Effector memory CD8-positive, alpha-beta T cell (primary cell): ENCODE measurements at regions not wholly inside any gene's neighbourhood (a gene's known extent, or its start where the extent isn't known, plus 50 kb on each side); places are given as distances from the start of the nearest gene placed in this dataset.
A peak's percentile ranks its signal among the peaks of the same experiment; 100 is the strongest.

Source experiments
- ATAC-seq: fragments of 150-1000 bp; cut with Tn5 transposase; replicated peaks from 2 replicates; pipeline ENCODE4 v1.10.0; 2021; ENCODE audit warnings: mild to moderate bottlenecking, moderate library complexity
- DNase-seq, 3 experiments: peaks; one replicate each; pipeline ENCODE4 v3.0.0; 2021
- H3K27ac Mint-ChIP-seq, 2 donors: one replicate each; pipeline ENCODE4 v1.8.0; 2022; ENCODE audit warnings: mild to moderate bottlenecking in 2 of 2, mixed read lengths in 2 of 2, moderate library complexity in 2 of 2
- H3K27me3 Mint-ChIP-seq, 2 donors: one replicate each; pipeline ENCODE4 v1.8.0; 2022; ENCODE audit warnings: mixed read lengths in 2 of 2
- H3K36me3 Mint-ChIP-seq: one replicate; pipeline ENCODE4 v1.8.0; 2022; ENCODE audit warnings: mild to moderate bottlenecking, moderate library complexity, mixed read lengths; ENCODE audit not compliant: insufficient read depth
- H3K4me1 Mint-ChIP-seq, 2 donors: one replicate each; pipeline ENCODE4 v1.8.0; 2022; ENCODE audit warnings: low read depth in 2 of 2, mixed read lengths in 2 of 2
- H3K4me3 Mint-ChIP-seq, 2 donors: one replicate each; pipeline ENCODE4 v1.8.0; 2022; ENCODE audit warnings: mild to moderate bottlenecking in 2 of 2, mixed read lengths in 2 of 2, moderate library complexity in 2 of 2
- H3K9me3 Mint-ChIP-seq, 2 donors: one replicate each; pipeline ENCODE4 v1.8.0; 2022; ENCODE audit warnings: mixed read lengths in 2 of 2

GRCh38 chr4:17280261-17281018, 231.4 kb downstream of the QDPR start:
- DNase-seq (no peak), ATAC-seq (no peak)
- no peaks in the 10 kb centered on the region for H3K4me1 Mint-ChIP-seq
- no peaks in the 10 kb centered on the region for H3K36me3 Mint-ChIP-seq
- no peak overlapping the region for H3K27ac Mint-ChIP-seq
- H3K27me3 Mint-ChIP-seq: peaks cover 14 to 48% of the 10 kb centered on the region in 2 donors
- no peak overlapping the region for H3K4me3 Mint-ChIP-seq
- H3K9me3 Mint-ChIP-seq: no peaks in the 10 kb centered on the region

DNA sequence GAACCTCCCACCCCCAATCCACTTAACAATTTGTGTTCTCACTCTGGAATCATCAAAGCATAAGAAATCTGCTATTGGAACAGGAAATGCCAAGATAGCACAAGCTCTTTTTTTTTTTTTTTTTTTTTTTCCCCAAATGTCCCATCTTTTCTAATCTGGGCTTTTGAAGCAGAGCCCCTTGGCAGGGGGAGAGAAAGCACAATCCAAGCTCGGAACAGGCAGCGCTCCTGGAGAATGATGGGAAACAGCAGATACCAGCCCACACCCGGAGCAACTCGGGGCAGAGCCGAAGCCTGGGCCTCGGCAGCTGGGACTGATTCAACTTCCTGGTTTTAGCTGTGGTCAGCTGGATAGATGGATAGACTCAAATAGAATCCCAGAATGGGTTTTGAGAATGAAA, 235.1 kb downstream of the QDPR start:
- Mint-ChIP-seq H3K9me3 (no peaks in the 10 kb centered on the region), H3K4me3 (no peak overlapping the region), H3K4me1 (no peaks in the 10 kb centered on the region), H3K27me3 (peaks cover 0 to 21% of the 10 kb centered on the region in 2 donors), H3K27ac (no peak overlapping the region), H3K36me3 (no peaks in the 10 kb centered on the region)
- DNase-seq (no peak), ATAC-seq (no peak)

DNA sequence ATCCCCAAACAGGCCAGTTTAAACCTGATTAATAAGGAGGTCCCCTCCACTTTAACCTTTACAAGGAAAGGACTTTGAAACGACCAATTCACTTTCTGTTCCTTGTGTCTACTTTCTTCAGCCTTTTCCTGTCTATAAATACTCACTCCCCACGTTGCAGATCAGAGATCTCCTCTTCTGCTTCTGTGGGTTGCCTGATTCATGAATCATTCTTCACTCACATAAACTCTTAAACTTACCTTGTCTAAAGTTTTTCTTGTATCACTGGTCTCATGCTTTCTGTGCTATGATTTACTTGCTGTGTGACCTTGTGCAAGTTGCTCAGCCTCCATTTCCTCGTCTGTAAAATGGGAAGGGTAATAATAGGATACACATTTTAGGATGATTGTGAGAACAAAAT, 236.1 kb downstream of the QDPR start:
- H3K4me1 Mint-ChIP-seq: no peaks in the 10 kb centered on the region
- no peak overlapping the region for H3K27ac Mint-ChIP-seq
- ATAC-seq (no peak), DNase-seq (no peak)
- peaks cover 0 to 13% of the 10 kb centered on the region in 2 donors for H3K27me3 Mint-ChIP-seq
- no peak overlapping the region for H3K4me3 Mint-ChIP-seq
- no peaks in the 10 kb centered on the region for H3K36me3 Mint-ChIP-seq
- no peaks in the 10 kb centered on the region for H3K9me3 Mint-ChIP-seq

DNA sequence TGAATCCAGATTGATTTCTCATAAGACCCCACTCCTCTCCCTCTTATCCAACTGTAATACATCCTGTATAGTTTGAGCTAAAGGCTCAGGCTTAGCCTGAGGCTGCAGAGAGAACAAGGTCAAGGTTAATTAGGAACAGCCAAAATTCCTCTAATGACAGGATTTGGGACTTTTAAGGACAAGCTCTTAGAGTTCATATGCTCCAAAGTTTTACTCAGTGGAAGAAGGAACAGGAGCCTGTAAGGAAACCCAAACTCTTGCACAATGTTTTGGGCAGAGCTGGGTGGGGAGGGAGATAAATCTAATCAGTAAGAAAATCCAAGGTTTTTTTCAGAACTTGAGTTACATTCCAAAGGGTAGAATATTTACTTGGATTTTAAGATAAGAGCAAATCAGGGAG, 238.8 kb downstream of the QDPR start:
- ATAC-seq (no peak), DNase-seq (no peak)
- Mint-ChIP-seq H3K4me1 (no peaks in the 10 kb centered on the region), H3K36me3 (no peaks in the 10 kb centered on the region), H3K27me3 (peaks cover 15 to 38% of the 10 kb centered on the region in 2 donors), H3K27ac (no peak overlapping the region), H3K9me3 (no peaks in the 10 kb centered on the region), H3K4me3 (no peak overlapping the region)

DNA sequence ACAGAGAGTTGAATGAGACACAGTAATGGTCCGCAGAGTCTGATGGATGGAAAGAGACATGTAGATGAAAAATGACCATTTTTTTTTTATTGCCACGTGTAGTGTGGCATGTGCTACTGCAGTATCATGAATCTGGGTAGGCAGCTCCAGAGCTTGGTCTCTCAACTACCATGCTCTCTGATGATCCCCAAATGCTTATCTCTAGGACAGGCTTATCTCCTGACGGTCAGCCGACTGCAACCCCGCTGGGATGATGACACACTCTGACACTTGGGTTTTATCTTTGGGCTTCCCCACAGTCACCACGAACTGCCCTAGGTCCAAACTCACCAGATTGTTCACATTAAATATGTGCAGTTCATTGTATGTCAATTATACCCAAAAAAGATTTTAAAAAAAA, 239.7 kb downstream of the QDPR start:
- no peaks in the 10 kb centered on the region for H3K9me3 Mint-ChIP-seq
- H3K27me3 Mint-ChIP-seq: peaks cover 15 to 38% of the 10 kb centered on the region in 2 donors
- no peaks in the 10 kb centered on the region for H3K36me3 Mint-ChIP-seq
- no peak overlapping the region for H3K4me3 Mint-ChIP-seq
- H3K27ac Mint-ChIP-seq: no peak overlapping the region
- ATAC-seq: no peak
- DNase-seq: no peak
- H3K4me1 Mint-ChIP-seq: no peaks in the 10 kb centered on the region

DNA sequence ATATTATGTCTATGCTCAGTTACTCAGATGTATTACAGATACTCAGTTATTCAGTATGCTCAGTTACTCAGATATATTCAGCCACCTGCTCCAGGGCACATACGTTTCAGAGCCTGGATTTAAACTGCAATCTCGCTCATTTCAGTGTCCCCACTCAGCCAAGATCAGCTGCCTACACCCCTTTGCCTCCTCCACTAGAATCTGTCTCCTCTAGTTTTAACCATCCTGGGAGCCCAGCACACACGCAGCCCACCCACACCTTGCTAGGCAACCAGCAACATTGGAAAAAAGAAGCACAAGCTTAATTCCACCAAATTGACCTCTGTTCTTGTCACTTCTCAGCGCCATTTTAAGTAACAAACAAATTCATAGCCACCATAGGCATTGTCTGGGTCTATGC, 246.2 kb downstream of the QDPR start:
- ATAC-seq (no peak), DNase-seq (no peak)
- no peak overlapping the region for H3K27ac Mint-ChIP-seq
- no peaks in the 10 kb centered on the region for H3K4me1 Mint-ChIP-seq
- no peak overlapping the region for H3K4me3 Mint-ChIP-seq
- no peaks in the 10 kb centered on the region for H3K36me3 Mint-ChIP-seq
- no peaks in the 10 kb centered on the region for H3K9me3 Mint-ChIP-seq
- H3K27me3 Mint-ChIP-seq: peaks cover 18 to 39% of the 10 kb centered on the region in 2 donors

DNA sequence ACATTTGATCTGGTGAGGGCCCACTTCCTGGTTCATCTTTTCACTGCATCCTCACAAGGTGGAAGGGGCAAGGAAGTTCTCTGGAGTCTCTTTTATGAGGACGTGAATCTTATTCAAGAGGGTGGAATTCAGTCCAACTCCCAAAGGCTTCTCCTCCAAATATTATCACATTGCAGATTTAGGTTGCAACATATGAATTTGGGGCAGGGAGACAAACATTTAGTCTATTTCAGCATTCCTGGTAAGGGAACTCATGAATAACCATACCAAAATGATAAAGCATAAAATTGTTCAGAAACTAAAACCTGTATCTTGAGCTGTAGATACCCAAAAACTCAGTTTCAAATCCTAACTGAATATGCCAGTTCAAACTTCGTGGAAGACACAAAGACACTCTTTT, 246.8 kb downstream of the QDPR start:
- peaks cover 18 to 39% of the 10 kb centered on the region in 2 donors for H3K27me3 Mint-ChIP-seq
- H3K36me3 Mint-ChIP-seq: no peaks in the 10 kb centered on the region
- DNase-seq (no peak), ATAC-seq (no peak)
- no peaks in the 10 kb centered on the region for H3K4me1 Mint-ChIP-seq
- no peak overlapping the region for H3K4me3 Mint-ChIP-seq
- no peak overlapping the region for H3K27ac Mint-ChIP-seq
- H3K9me3 Mint-ChIP-seq: no peaks in the 10 kb centered on the region

DNA sequence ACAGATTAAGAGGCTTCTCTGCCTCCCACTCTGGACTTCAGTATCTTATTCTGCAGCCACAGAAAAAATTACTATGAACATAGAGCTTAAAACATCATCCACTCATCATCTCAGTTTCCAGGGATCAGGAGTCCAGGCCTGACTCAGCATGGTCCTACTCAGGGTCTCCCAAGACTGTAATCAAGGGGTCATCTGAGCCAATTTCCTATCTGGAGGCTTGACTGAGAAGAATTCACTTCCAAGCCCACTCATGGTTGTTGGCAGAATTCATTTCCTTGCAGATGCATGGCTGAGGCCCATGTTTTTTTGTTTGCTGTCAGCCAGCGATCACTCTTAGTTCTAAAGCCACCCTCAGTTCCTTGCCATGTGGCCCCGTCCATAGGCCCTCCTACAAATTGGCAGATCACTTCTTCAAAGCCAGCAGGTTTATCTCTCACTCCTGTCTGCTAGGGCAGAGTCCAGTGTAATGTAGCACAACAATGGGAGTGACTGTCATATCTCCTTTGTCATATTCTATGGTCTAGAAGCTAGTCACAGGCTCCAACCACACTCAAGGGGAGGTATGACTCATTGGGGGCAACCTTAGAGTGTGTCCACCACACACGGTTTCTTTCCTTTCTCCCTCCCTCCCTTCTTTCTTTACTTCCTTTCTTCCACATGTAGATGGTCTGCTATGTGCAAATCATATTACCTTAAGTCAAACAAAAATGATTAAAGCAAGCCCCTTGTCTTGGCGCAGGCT, 251.6 kb downstream of the QDPR start:
- H3K9me3 Mint-ChIP-seq: no peaks in the 10 kb centered on the region
- DNase-seq (no peak), ATAC-seq (no peak)

DNA sequence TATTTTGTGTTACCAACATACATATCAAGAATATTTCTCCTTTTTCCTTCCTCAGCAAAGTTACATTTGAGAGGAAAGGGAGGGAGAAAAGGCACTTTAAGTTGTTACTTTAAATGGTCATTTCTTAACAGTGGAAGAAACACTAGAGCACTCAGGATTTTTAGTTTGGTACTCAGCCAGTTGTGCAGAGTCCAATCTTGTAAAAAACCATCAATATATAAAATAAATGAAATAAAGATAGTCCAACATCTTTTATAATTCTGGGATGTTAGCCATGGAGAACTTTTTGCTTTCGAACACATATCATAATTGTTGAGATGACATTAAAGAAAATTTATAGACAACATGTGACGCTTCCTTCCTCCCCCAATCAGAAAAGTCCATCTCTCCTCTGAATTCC, 253.8 kb downstream of the QDPR start:
- no peak overlapping the region for H3K27ac Mint-ChIP-seq
- no peaks in the 10 kb centered on the region for H3K4me1 Mint-ChIP-seq
- H3K36me3 Mint-ChIP-seq: no peaks in the 10 kb centered on the region
- peaks cover 15 to 26% of the 10 kb centered on the region in 2 donors for H3K27me3 Mint-ChIP-seq
- no peak overlapping the region for H3K4me3 Mint-ChIP-seq
- DNase-seq (no peak), ATAC-seq (no peak)
- no peaks in the 10 kb centered on the region for H3K9me3 Mint-ChIP-seq

More for the DNA sequence above, 251.6 kb downstream of the QDPR start:
- Mint-ChIP-seq H3K27me3 (peaks cover 9 to 17% of the 10 kb centered on the region in 2 donors), H3K27ac (peak overlapping the region in 1 of 2 donors; percentile 53), H3K36me3 (no peaks in the 10 kb centered on the region), H3K4me1 (no peaks in the 10 kb centered on the region), H3K4me3 (no peak overlapping the region)

- no peak overlapping the region for H3K4me3 Mint-ChIP-seq
- H3K9me3 Mint-ChIP-seq: no peaks in the 10 kb centered on the region
- no peak overlapping the region for H3K27ac Mint-ChIP-seq
- no peaks in the 10 kb centered on the region for H3K36me3 Mint-ChIP-seq
- no peaks in the 10 kb centered on the region for H3K4me1 Mint-ChIP-seq
- DNase-seq: no peak
- ATAC-seq: no peak
- H3K27me3 Mint-ChIP-seq: peaks cover 14 to 17% of the 10 kb centered on the region in 2 donors
These were observed 259.8 kb downstream of the QDPR start for GRCh38 chr4:17252131-17252530.

DNA sequence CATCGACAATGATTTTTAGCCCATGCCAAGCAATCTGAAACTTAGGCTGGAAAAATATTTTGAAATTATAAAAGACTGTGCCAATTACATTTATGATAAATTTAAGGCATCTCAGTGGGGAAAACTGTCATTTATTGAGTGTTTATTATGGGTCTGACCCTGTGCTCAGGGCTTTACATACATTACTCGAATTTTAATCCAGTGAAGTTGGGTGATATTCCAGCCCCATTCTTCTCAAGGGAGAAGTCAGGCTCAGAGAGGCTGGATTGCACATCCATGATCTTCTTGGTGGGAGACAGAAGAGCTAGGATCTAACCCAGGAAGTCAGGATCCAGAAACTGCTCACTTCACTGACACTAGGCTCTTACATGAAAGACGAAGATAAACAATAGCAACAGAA, 260.8 kb downstream of the QDPR start:
- no peak for DNase-seq
- ATAC-seq: no peak
- H3K4me1 Mint-ChIP-seq: no peaks in the 10 kb centered on the region
- H3K36me3 Mint-ChIP-seq: no peaks in the 10 kb centered on the region
- no peaks in the 10 kb centered on the region for H3K9me3 Mint-ChIP-seq
- peaks cover 14 to 17% of the 10 kb centered on the region in 2 donors for H3K27me3 Mint-ChIP-seq
- no peak overlapping the region for H3K4me3 Mint-ChIP-seq
- no peak overlapping the region for H3K27ac Mint-ChIP-seq

DNA sequence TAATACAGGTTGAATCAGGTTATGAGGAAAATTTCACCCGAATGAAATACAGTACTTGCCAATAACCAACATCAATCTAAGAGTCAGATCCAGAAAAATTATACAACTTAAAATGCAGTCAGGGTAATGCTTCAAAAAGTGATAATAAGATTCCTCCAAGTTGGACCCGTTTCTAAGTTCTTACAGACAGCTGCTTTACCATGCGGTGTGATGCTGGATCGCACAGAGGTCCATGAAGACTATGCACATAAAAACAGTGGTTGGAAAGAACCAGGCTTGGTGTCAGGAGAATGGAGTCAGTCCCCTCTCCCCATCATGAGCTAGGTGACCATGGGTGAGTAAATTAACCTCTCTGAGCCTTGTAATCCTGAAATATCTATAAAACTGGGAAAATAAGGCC, 261.3 kb downstream of the QDPR start:
- H3K4me1 Mint-ChIP-seq: no peaks in the 10 kb centered on the region
- no peaks in the 10 kb centered on the region for H3K36me3 Mint-ChIP-seq
- no peak overlapping the region for H3K4me3 Mint-ChIP-seq
- DNase-seq (no peak), ATAC-seq (no peak)
- H3K9me3 Mint-ChIP-seq: no peaks in the 10 kb centered on the region
- peaks cover 14 to 17% of the 10 kb centered on the region in 2 donors for H3K27me3 Mint-ChIP-seq
- H3K27ac Mint-ChIP-seq: no peak overlapping the region

- Mint-ChIP-seq H3K36me3 (no peaks in the 10 kb centered on the region), H3K4me1 (no peaks in the 10 kb centered on the region), H3K9me3 (no peaks in the 10 kb centered on the region), H3K27ac (no peak overlapping the region), H3K27me3 (peaks cover 6 to 15% of the 10 kb centered on the region in 2 donors), H3K4me3 (no peak overlapping the region)
- ATAC-seq (no peak), DNase-seq (no peak)
These were observed 265.2 kb downstream of the QDPR start for GRCh38 chr4:17246656-17247055.

GRCh38 chr4:17241835-17242234, 270.1 kb downstream of the QDPR start:
- DNase-seq (no peak), ATAC-seq (no peak)
- Mint-ChIP-seq H3K4me1 (no peaks in the 10 kb centered on the region), H3K36me3 (no peaks in the 10 kb centered on the region), H3K27ac (no peak overlapping the region), H3K9me3 (no peaks in the 10 kb centered on the region), H3K4me3 (no peak overlapping the region), H3K27me3 (peaks cover 0 to 9% of the 10 kb centered on the region in 2 donors)
